Activated CD4-positive, alpha-beta memory T cell treated with anti-CD3 and anti-CD28 coated beads for 36 hours (primary cell): ENCODE measurements at regions not wholly inside any gene's neighbourhood (a gene's known extent, or its start where the extent isn't known, plus 50 kb on each side); places are given as distances from the start of the nearest gene placed in this dataset.

Source experiments
- CTCF ChIA-PET: fragments of 350-600 bp; sonication (Branson Sonifier 250); formaldehyde crosslinking; loops from one replicate; lab custom pipeline; 2021; ENCODE audit warnings: antibody characterized with exemption, inconsistent platforms; lab: Charles Lee
- POLR2A ChIA-PET: fragments of 350-600 bp; sonication (Branson Sonifier 250); formaldehyde crosslinking; loops from one replicate; lab custom pipeline; 2021; ENCODE audit warnings: antibody characterized with exemption; lab: Charles Lee
- DNase-seq: peaks from one replicate; pipeline ENCODE4 v3.0.0-alpha.2; 2020
- H3K27ac Mint-ChIP-seq: one replicate; pipeline ENCODE4 v1.8.0; 2021; ENCODE audit warnings: mixed read lengths
- H3K27me3 Mint-ChIP-seq: one replicate; pipeline ENCODE4 v1.8.0; 2021; ENCODE audit warnings: mixed read lengths
- H3K36me3 Mint-ChIP-seq: one replicate; pipeline ENCODE4 v1.8.0; 2021; ENCODE audit warnings: mixed read lengths
- H3K4me1 Mint-ChIP-seq: one replicate; pipeline ENCODE4 v1.8.0; 2021; ENCODE audit warnings: low read depth, mixed read lengths
- H3K4me3 Mint-ChIP-seq: one replicate; pipeline ENCODE4 v1.8.0; 2021; ENCODE audit warnings: mild to moderate bottlenecking, mixed read lengths
- H3K9me3 Mint-ChIP-seq: one replicate; pipeline ENCODE4 v1.8.0; 2021; ENCODE audit warnings: mixed read lengths
- intact Hi-C: fragments of 100-400 bp; cut with micrococcal nuclease; formaldehyde crosslinking; loops from one replicate; pipeline ENCODE4 v1.15.1; 2023

GRCh38 chr5:57816108-57816507 is 333.5 kb upstream of the ACTBL2 start:
- Mint-ChIP-seq H3K9me3 (no peaks in the 10 kb centered on the region), H3K4me3 (no peak overlapping the region), H3K36me3 (no peaks in the 10 kb centered on the region), H3K4me1 (no peaks in the 10 kb centered on the region), H3K27me3 (no peaks in the 10 kb centered on the region), H3K27ac (no peak overlapping the region)
- intact Hi-C loops, result no loop called here
- CTCF ChIA-PET, result interaction anchor here (0.9 kb wide), 1 partner anchor 645 kb away, joined by 3 read pairs; no protein-coding TSS in a partner anchor
- no peak for DNase-seq
- POLR2A ChIA-PET, result no interaction called here

DNA sequence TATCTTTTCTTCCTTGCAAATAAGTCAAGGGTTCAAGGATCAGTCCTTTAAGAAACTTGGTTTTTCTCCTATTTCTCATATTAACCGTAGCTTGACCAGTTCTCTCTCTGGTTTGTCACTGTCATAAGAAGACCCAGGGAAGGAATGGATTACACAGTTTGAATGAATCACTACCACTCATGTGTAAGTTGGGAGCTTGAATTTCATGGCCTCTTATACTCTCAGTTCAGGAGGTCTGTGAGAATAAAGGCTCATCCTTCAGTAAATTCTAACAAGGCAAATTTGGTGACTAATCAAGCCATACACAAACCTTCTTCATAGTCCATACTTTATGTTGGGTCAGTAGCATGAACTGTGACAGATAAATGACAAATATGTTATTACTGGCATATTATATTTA is 323.1 kb upstream of the ACTBL2 start:
- H3K9me3 Mint-ChIP-seq, result no peaks in the 10 kb centered on the region
- H3K36me3 Mint-ChIP-seq, result no peaks in the 10 kb centered on the region
- intact Hi-C loops, result no loop called here
- POLR2A ChIA-PET, result no interaction called here
- no peaks in the 10 kb centered on the region for H3K4me1 Mint-ChIP-seq
- peaks cover 6% of the 10 kb centered on the region for H3K27me3 Mint-ChIP-seq
- no peak for DNase-seq
- no peak overlapping the region for H3K27ac Mint-ChIP-seq
- CTCF ChIA-PET, result no interaction called here
- no peak overlapping the region for H3K4me3 Mint-ChIP-seq

GRCh38 chr5:57805170-57805569 is 322.6 kb upstream of the ACTBL2 start:
- Mint-ChIP-seq H3K4me1 (no peaks in the 10 kb centered on the region), H3K9me3 (no peaks in the 10 kb centered on the region), H3K27ac (no peak overlapping the region), H3K4me3 (no peak overlapping the region), H3K27me3 (peaks cover 6% of the 10 kb centered on the region), H3K36me3 (no peaks in the 10 kb centered on the region)
- ChIA-PET POLR2A (no interaction called here), CTCF (no interaction called here)
- no peak for DNase-seq
- intact Hi-C loops, result no loop called here

DNA sequence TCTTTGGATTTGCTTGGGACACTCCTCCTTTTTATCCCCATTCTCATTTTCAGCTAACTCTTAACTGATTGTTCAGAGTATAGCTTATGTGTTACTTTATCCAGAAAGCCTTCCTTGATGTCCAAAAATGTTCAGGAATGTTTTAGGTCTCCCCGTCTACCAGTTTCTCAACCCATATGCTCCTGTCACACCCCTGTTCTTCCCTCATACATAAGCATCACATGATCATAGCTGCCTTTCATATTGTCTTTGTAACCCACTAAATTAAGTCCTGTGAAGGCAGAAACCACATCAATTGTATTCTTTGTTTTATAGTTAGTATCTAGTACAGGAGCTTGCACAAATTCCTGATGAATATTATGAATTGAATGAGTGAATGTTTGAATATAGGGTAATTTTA is 321.9 kb upstream of the ACTBL2 start:
- H3K27me3 Mint-ChIP-seq, result peaks cover 6% of the 10 kb centered on the region
- H3K36me3 Mint-ChIP-seq, result no peaks in the 10 kb centered on the region
- H3K9me3 Mint-ChIP-seq, result no peaks in the 10 kb centered on the region
- no peaks in the 10 kb centered on the region for H3K4me1 Mint-ChIP-seq
- intact Hi-C loops, result no loop called here
- H3K27ac Mint-ChIP-seq, result no peak overlapping the region
- CTCF ChIA-PET, result interaction anchor here (0.7 kb wide), 1 partner anchor 31 kb away, joined by 4 read pairs; no protein-coding TSS in a partner anchor
- POLR2A ChIA-PET, result no interaction called here
- H3K4me3 Mint-ChIP-seq, result no peak overlapping the region
- no peak for DNase-seq

DNA sequence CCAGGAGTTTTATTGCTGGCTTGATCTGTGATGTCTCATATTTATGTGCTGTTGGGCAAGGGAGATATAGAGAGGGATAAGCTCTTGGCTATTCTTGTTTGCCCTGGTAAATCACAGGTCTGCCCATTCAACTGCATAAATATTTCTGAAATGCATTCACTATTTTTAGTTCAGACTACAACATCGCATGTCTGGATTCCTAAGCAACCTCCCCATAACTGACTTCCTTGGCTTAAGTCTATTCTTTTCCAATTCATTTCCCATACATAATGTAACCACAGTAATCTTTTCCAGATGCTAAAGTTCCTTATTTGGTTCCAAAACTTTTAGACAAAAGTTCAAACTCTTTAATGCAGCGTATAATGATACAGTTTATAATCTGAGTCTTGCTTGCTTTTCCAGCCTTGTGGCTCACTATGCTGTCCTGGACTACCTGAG is 321.4 kb upstream of the ACTBL2 start:
- Mint-ChIP-seq H3K4me1 (no peaks in the 10 kb centered on the region), H3K36me3 (no peaks in the 10 kb centered on the region), H3K9me3 (no peaks in the 10 kb centered on the region), H3K27me3 (peaks cover 6% of the 10 kb centered on the region), H3K27ac (no peak overlapping the region), H3K4me3 (no peak overlapping the region)
- ChIA-PET CTCF (interaction anchor here (0.7 kb wide), 1 partner anchor 30 kb away, joined by 4 read pairs; no protein-coding TSS in a partner anchor), POLR2A (no interaction called here)
- intact Hi-C loops, result no loop called here
- DNase-seq, result no peak

- CTCF ChIA-PET, result no interaction called here
- no peaks in the 10 kb centered on the region for H3K4me1 Mint-ChIP-seq
- intact Hi-C loops, result no loop called here
- no peaks in the 10 kb centered on the region for H3K9me3 Mint-ChIP-seq
- DNase-seq, result no peak
- POLR2A ChIA-PET, result no interaction called here
- H3K27ac Mint-ChIP-seq, result no peak overlapping the region
- H3K27me3 Mint-ChIP-seq, result peaks cover 6% of the 10 kb centered on the region
- H3K4me3 Mint-ChIP-seq, result no peak overlapping the region
- H3K36me3 Mint-ChIP-seq, result no peaks in the 10 kb centered on the region
These were observed 319.5 kb upstream of the ACTBL2 start for GRCh38 chr5:57802131-57802530.

DNA sequence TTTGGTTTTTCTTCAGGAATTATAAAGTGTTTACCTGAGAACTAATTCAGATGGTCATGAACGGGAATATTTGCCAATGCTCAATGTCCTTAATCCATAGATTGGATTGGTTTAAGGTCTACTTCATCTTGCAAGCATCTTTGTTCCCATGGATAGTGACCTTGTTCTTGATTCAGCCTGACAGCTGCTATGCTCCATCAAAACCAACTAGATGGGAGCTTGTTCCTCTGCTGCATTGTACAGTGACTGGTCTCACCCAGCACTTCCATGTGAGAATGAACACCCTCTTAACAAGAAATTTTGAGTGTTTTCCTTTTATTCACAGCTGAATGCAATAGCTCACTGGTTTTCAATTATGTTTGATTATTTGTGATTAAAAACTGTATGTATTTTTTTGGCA is 312.6 kb upstream of the ACTBL2 start:
- no peak for DNase-seq
- ChIA-PET CTCF (no interaction called here), POLR2A (no interaction called here)
- Mint-ChIP-seq H3K9me3 (no peaks in the 10 kb centered on the region), H3K27me3 (peaks cover 4% of the 10 kb centered on the region), H3K4me3 (no peak overlapping the region), H3K36me3 (no peaks in the 10 kb centered on the region), H3K4me1 (no peaks in the 10 kb centered on the region), H3K27ac (no peak overlapping the region)
- intact Hi-C loops, result no loop called here

- H3K4me3 Mint-ChIP-seq, result no peak overlapping the region
- intact Hi-C loops, result no loop called here
- H3K36me3 Mint-ChIP-seq, result no peaks in the 10 kb centered on the region
- H3K4me1 Mint-ChIP-seq, result no peaks in the 10 kb centered on the region
- no peaks in the 10 kb centered on the region for H3K9me3 Mint-ChIP-seq
- H3K27ac Mint-ChIP-seq, result no peak overlapping the region
- ChIA-PET POLR2A (no interaction called here), CTCF (interaction anchor here (0.6 kb wide), 1 partner anchor 668 kb away, joined by 3 read pairs; no protein-coding TSS in a partner anchor)
- DNase-seq, result no peak
- H3K27me3 Mint-ChIP-seq, result peaks cover 6% of the 10 kb centered on the region
These were observed 309.3 kb upstream of the ACTBL2 start for GRCh38 chr5:57791875-57792274.

DNA sequence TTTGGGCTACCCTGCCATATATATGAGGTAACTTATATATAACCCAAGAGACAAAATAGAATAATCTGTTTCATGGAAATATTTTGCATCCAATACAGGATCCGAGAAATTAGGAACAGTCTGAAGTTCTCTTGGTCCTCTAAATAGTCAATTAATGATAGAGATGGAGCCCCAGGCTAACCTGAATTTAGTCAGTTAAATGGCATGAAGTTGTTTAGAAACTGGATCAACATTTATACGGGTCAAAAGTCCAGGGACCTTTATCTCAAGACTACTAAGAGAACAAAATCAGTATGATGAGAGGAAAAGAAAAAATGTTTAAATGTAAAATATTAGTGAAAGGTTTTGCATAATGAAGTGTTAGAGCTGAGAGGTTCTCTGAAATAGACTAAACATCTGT is 303.3 kb upstream of the ACTBL2 start:
- intact Hi-C loops, result no loop called here
- no peak overlapping the region for H3K27ac Mint-ChIP-seq
- POLR2A ChIA-PET, result no interaction called here
- H3K9me3 Mint-ChIP-seq, result no peaks in the 10 kb centered on the region
- H3K27me3 Mint-ChIP-seq, result peaks cover 11% of the 10 kb centered on the region
- DNase-seq, result no peak
- no peaks in the 10 kb centered on the region for H3K4me1 Mint-ChIP-seq
- CTCF ChIA-PET, result no interaction called here
- no peaks in the 10 kb centered on the region for H3K36me3 Mint-ChIP-seq
- H3K4me3 Mint-ChIP-seq, result no peak overlapping the region

- Mint-ChIP-seq H3K27ac (no peak overlapping the region), H3K9me3 (no peaks in the 10 kb centered on the region), H3K27me3 (peaks cover 6% of the 10 kb centered on the region), H3K4me3 (no peak overlapping the region), H3K36me3 (no peaks in the 10 kb centered on the region), H3K4me1 (no peaks in the 10 kb centered on the region)
- intact Hi-C loops, result no loop called here
- DNase-seq, result no peak
- ChIA-PET POLR2A (no interaction called here), CTCF (no interaction called here)
These were observed 301.5 kb upstream of the ACTBL2 start for GRCh38 chr5:57784121-57784520.

- no peak overlapping the region for H3K4me3 Mint-ChIP-seq
These were observed 301.1 kb upstream of the ACTBL2 start for GRCh38 chr5:57783693-57784092.

DNA sequence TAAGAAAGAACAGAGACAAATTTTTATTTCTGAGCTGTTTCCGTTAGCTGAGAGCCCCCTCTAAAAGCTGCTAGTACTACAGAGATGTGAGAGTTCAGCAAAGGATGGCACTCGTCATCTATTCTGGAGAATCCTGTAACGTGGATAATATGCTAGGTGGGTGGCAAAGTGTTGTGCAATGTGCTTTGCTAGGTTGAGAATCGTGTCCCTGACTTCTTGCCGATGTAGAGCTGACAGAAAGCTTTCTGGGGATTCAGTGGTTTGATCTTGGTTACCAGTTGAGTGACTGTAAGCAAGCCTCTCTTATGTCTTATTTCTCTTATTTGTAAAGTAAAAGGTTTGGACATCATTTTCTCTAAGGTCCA is 298.3 kb upstream of the ACTBL2 start:
- intact Hi-C loops, result no loop called here
- no peak for DNase-seq
- CTCF ChIA-PET, result interaction anchor here (1.0 kb wide), 1 partner anchor 680 kb away, joined by 5 read pairs; no protein-coding TSS in a partner anchor
- Mint-ChIP-seq H3K27ac (no peak overlapping the region), H3K4me3 (no peak overlapping the region), H3K27me3 (peaks cover 6% of the 10 kb centered on the region), H3K9me3 (no peaks in the 10 kb centered on the region), H3K36me3 (no peaks in the 10 kb centered on the region), H3K4me1 (no peaks in the 10 kb centered on the region)
- POLR2A ChIA-PET, result no interaction called here

More at GRCh38 chr5:57783693-57784092, 301.1 kb upstream of the ACTBL2 start:
- Mint-ChIP-seq H3K27me3 (peaks cover 6% of the 10 kb centered on the region), H3K9me3 (no peaks in the 10 kb centered on the region), H3K27ac (no peak overlapping the region), H3K36me3 (no peaks in the 10 kb centered on the region), H3K4me1 (no peaks in the 10 kb centered on the region)
- POLR2A ChIA-PET, result no interaction called here
- intact Hi-C loops, result no loop called here
- no peak for DNase-seq
- CTCF ChIA-PET, result no interaction called here

DNA sequence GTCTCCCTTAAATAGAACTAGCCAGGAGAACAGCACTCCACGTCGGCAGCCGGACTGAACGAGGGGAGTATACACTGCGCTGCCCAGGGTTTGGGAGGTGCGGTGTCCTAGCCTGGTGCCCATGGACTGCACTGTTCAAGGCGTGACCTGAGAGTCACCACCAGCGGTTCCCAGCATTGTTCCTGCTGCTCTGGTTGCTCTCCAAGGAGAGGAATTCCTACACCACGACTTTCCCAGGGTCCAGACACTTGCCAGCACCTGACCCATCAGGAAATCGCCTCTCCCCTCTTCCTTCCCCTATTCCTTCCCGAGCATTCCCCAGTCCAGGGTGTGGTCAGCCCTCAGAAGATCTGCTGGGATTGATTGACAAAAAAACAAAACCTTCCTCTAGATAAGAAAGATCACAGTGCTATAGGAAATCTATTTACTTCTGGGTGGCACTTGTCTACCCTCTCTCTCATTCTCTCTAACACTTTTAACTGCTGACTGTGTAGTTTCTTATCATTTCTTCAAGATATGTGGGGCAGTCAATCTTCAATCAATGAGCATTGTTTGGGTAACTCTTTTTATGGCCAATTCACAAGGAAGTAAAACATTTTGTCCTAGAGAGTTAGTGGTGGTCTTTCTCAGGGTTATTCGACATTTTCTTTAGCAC is 297.8 kb upstream of the ACTBL2 start:
- Mint-ChIP-seq H3K36me3 (no peaks in the 10 kb centered on the region), H3K9me3 (no peaks in the 10 kb centered on the region), H3K4me3 (no peak overlapping the region), H3K4me1 (no peaks in the 10 kb centered on the region), H3K27ac (no peak overlapping the region), H3K27me3 (peaks cover 6% of the 10 kb centered on the region)
- DNase-seq, result no peak
- ChIA-PET CTCF (interaction anchor here (1.0 to 3.8 kb wide), 3 partner anchors 130 to 681 kb away, joined by 5 to 47 read pairs (median 9); partner anchors contain the start of gene PLK2), POLR2A (no interaction called here)
- intact Hi-C loops, result no loop called here
